ENCODE measurements at regions not wholly inside any gene's neighbourhood (a gene's known extent, or its start where the extent isn't known, plus 50 kb on each side); places are given as distances from the start of the nearest gene placed in this dataset.

DNA sequence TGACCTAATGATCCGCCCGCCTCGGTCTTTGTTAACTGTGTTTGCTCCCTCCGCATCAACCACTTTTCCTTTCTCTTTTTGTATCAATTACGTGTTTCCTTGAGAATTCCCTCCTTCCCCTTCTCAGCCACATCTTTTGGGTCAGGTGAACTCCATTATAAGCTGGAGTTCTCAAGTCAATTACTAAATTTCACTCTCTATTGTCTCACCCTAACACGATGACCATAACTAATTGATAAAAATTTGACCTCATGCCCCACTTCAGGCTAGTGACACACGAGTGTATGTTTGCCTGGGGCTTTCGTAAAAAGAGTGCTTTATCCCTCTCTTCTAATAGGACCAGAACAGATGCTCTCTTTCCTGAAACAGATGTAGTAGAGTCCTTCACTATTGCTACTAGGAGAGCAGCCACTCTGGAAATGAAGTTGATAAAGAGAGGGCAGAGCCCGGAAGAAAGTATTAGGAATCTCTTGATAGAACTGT lies 403.6 kb upstream of the ANXA10 start:
- Histone ChIP-seq H3K27me3 (ENCODE audit: insufficient read depth, low read length) (no peaks in the 10 kb centered on the region), H3K9me3 (ENCODE audit: insufficient read depth, low read depth, low read length) (no peaks in the 10 kb centered on the region), H3K4me1 (ENCODE audit: insufficient read depth, low read length) (no peaks in the 10 kb centered on the region), H3K36me3 (ENCODE audit: insufficient read depth, low read length) (no peaks in the 10 kb centered on the region), H3K27ac (ENCODE audit: low read depth, low read length) (no peak overlapping the region), H3K4me3 (ENCODE audit: low read length) (0 out of 2 replicates have a peak overlapping the region, but pooled peaks have one; percentile 22), H3K9ac (ENCODE audit: low read depth, low read length) (no peak overlapping the region)
- 96% methylated on average over 9 of the region's 9 CpGs for WGBS

DNA sequence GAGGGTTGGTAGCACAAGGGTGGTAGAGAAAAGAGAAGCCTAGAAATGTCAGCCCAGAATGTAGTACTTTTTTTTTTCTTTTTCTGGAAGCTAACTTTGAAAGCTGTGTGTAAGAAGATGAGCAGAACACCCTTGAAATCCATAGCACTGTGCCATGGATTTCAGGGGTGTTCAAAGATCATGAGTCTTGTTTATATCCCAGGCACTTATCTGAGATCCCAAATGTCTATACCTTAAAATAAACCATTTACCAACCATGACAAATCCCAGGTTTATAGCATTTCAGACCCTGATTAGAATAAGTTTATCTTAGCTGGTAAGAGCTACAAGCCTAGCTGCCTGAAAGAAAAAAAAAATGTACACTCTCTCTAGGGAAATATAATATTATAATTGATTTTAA lies 389.9 kb upstream of the ANXA10 start:
- no peaks in the 10 kb centered on the region for H3K27me3 ChIP-seq (ENCODE audit: insufficient read depth, low read length)
- H3K9ac ChIP-seq (ENCODE audit: low read depth, low read length) = no peak overlapping the region
- H3K27ac ChIP-seq (ENCODE audit: low read depth, low read length) = no peak overlapping the region
- H3K36me3 ChIP-seq (ENCODE audit: insufficient read depth, low read length) = no peaks in the 10 kb centered on the region
- no peaks in the 10 kb centered on the region for H3K9me3 ChIP-seq (ENCODE audit: insufficient read depth, low read depth, low read length)
- H3K4me1 ChIP-seq (ENCODE audit: insufficient read depth, low read length) = no peaks in the 10 kb centered on the region
- H3K4me3 ChIP-seq (ENCODE audit: low read length) = no peak overlapping the region

DNA sequence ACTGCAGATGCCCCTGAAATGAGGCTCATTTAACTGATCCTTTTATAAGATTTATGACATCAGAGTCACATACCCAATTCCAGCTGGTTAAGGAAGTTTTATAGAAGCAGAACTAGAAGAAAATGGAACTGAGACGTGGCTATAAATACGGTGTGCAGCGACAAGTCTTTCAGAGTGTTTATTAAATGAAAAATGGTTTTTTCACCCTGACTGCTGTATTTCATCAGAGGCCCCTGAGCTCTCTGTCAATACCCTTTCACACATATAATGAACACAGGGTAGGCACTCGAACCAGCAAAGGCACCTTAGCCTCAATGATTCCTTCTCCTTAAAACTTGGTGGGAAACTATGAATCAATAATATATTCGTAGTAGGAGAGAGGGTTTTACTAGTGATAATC lies 380.8 kb upstream of the ANXA10 start:
- Histone ChIP-seq H3K9me3 (ENCODE audit: insufficient read depth, low read depth, low read length) (no peaks in the 10 kb centered on the region), H3K36me3 (ENCODE audit: insufficient read depth, low read length) (no peaks in the 10 kb centered on the region), H3K27me3 (ENCODE audit: insufficient read depth, low read length) (no peaks in the 10 kb centered on the region), H3K27ac (ENCODE audit: low read depth, low read length) (no peak overlapping the region), H3K4me1 (ENCODE audit: insufficient read depth, low read length) (no peaks in the 10 kb centered on the region), H3K9ac (ENCODE audit: low read depth, low read length) (no peak overlapping the region), H3K4me3 (ENCODE audit: low read length) (no peak overlapping the region)
- 87% methylated on average over 5 of the region's 5 CpGs for WGBS

DNA sequence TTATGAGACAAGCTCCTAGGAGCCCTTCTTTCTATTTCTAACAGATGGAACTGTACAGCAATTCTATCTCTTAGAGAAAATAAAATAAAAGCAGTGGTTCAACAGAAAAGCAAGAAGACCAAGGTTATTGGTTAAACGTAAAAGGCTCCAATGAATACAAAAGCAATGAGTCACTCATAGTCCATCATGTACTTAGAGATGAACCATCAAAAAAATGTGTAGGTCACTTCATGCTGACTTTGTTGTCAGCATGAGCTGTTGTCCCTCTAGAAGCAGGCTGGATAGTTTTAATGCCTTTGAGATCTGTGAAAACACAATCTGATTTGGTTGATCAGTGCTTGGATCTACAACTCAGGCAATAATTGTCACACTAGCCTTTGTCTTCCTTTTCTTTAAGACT lies 378.6 kb upstream of the ANXA10 start:
- Histone ChIP-seq H3K36me3 (ENCODE audit: insufficient read depth, low read length) (no peaks in the 10 kb centered on the region), H3K9ac (ENCODE audit: low read depth, low read length) (no peak overlapping the region), H3K9me3 (ENCODE audit: insufficient read depth, low read depth, low read length) (no peaks in the 10 kb centered on the region), H3K27me3 (ENCODE audit: insufficient read depth, low read length) (no peaks in the 10 kb centered on the region), H3K4me3 (ENCODE audit: low read length) (no peak overlapping the region), H3K27ac (ENCODE audit: low read depth, low read length) (no peak overlapping the region), H3K4me1 (ENCODE audit: insufficient read depth, low read length) (no peaks in the 10 kb centered on the region)
- WGBS = 94% methylated on average over 1 of the region's 1 CpG

DNA sequence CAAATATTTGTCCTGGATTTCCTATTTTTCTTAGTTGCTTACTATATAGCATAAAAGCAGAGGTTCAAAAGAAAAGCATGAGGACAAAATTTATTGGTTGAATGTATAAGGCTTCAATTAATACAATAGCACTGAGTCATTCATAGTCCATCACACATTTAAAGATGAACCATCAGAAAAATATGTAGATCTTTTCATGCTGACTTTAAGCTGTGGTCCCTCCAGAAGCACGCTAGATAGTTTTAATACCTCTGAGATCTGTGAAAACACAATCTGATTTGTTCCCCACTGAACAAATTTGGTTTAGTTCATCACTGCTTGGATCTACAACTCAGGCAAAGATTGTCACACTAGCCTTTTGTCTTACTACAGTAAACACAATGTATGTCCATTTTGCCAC lies 377.2 kb upstream of the ANXA10 start:
- Histone ChIP-seq H3K9ac (ENCODE audit: low read depth, low read length) (no peak overlapping the region), H3K27ac (ENCODE audit: low read depth, low read length) (no peak overlapping the region), H3K4me3 (ENCODE audit: low read length) (no peak overlapping the region), H3K9me3 (ENCODE audit: insufficient read depth, low read depth, low read length) (no peaks in the 10 kb centered on the region), H3K4me1 (ENCODE audit: insufficient read depth, low read length) (no peaks in the 10 kb centered on the region), H3K36me3 (ENCODE audit: insufficient read depth, low read length) (no peaks in the 10 kb centered on the region), H3K27me3 (ENCODE audit: insufficient read depth, low read length) (no peaks in the 10 kb centered on the region)
- WGBS = 98% methylated on average over 1 of the region's 1 CpG

DNA sequence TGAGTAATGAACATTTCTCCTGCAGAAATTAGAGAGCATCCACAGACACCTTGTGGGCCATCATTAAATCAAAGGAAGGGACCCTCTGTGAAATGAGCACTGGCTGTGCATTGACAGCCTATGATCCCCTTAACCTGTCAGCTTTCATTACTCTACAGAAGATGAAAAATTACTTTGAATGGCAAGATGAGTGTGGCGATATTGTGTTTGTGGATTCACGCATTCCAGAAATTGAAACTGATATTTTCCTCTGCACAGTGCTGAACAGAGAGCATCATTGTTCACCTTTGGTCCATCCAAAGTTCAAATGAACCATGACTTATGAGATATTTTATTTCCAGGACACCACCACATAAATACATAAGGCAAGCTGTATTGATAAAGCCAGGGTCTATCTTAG lies 374.8 kb upstream of the ANXA10 start:
- H3K36me3 ChIP-seq (ENCODE audit: insufficient read depth, low read length) = no peaks in the 10 kb centered on the region
- 96% methylated on average over 2 of the region's 2 CpGs for WGBS
- no peak overlapping the region for H3K4me3 ChIP-seq (ENCODE audit: low read length)
- H3K9ac ChIP-seq (ENCODE audit: low read depth, low read length) = no peak overlapping the region
- H3K27ac ChIP-seq (ENCODE audit: low read depth, low read length) = no peak overlapping the region
- H3K4me1 ChIP-seq (ENCODE audit: insufficient read depth, low read length) = no peaks in the 10 kb centered on the region
- no peaks in the 10 kb centered on the region for H3K9me3 ChIP-seq (ENCODE audit: insufficient read depth, low read depth, low read length)
- H3K27me3 ChIP-seq (ENCODE audit: insufficient read depth, low read length) = no peaks in the 10 kb centered on the region

DNA sequence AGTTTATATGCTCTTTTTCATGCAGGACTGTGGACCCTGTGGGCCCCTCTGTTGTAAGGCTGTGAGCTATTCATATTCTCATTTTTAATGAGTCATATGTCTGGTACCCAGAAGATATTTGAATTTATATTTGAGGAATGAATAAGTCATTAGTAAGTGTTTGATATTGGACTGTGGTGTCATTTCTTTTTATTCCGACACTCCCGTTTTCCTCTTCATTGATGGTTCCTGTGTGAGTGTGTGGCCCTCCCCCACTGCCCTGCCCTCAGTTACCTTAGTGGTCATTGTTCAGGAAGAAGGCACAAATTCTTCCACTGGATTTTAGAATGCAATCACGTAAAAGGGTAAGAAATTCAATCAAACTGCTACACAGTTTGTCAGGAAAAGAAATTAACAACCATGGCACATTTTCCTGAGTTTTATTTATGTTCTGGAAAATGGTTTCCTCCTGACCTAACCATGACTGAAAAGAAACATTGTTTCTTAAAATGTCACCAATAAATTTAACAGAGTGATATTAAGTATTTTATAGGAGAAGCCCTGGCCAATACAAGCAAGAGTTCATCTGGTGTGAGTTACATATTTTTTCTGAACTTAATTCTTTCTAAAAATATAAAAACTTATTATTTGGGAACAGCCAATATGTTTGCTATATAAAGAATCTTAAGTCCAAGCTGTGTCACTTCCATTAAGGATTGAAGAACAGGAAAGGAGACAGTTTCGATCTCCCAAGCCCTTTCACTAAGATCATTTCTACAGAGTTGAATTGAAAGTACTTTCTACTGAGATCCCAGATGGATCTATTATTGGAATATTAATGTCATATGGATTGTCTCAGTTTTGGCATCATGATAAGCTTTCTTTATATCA lies 370.5 kb upstream of the ANXA10 start:
- H3K4me1 ChIP-seq (ENCODE audit: insufficient read depth, low read length) = no peaks in the 10 kb centered on the region
- no peak overlapping the region for H3K27ac ChIP-seq (ENCODE audit: low read depth, low read length)
- no peaks in the 10 kb centered on the region for H3K36me3 ChIP-seq (ENCODE audit: insufficient read depth, low read length)
- H3K9me3 ChIP-seq (ENCODE audit: insufficient read depth, low read depth, low read length) = no peaks in the 10 kb centered on the region
- H3K9ac ChIP-seq (ENCODE audit: low read depth, low read length) = no peak overlapping the region
- no peaks in the 10 kb centered on the region for H3K27me3 ChIP-seq (ENCODE audit: insufficient read depth, low read length)
- H3K4me3 ChIP-seq (ENCODE audit: low read length) = no peak overlapping the region
- WGBS = 98% methylated on average over 4 of the region's 4 CpGs

DNA sequence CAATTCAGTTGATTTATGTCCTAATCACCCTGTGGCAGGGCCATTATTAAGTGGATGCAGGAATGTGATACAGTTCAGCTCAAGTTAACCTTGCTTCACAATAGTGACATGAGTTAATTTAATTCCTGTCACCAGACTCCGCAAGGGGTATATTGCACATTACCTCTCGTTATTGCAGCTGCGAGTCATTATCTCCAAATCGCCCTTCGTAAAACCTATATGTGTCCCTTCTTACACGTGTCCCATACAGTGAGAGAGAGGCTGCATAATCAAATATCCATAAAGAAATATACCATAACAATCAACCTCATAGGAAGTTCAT lies 369.9 kb upstream of the ANXA10 start:
- Histone ChIP-seq H3K4me1 (ENCODE audit: insufficient read depth, low read length) (no peaks in the 10 kb centered on the region), H3K9me3 (ENCODE audit: insufficient read depth, low read depth, low read length) (no peaks in the 10 kb centered on the region), H3K27ac (ENCODE audit: low read depth, low read length) (no peak overlapping the region), H3K4me3 (ENCODE audit: low read length) (no peak overlapping the region), H3K27me3 (ENCODE audit: insufficient read depth, low read length) (no peaks in the 10 kb centered on the region), H3K36me3 (ENCODE audit: insufficient read depth, low read length) (no peaks in the 10 kb centered on the region), H3K9ac (ENCODE audit: low read depth, low read length) (no peak overlapping the region)
- WGBS = 95% methylated on average over 6 of the region's 6 CpGs

DNA sequence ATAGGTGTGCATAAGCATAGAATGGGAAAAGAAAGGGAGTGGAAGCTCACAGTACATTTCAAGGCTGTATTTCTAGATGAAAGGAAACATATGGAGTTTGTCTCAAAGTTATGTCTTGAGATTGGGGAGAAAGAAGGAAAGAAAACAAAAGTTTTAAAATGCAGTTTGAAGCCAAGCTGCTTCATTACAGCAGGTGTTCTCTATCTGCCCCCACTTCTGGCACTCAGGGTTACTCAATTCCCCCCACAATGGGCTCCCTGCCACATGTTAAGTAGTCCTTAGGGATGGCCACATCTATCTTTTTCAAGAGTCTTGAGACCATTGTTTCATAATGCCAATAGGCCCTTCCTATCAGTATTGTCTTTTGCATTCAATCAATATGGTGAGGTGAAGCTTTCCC lies 367.4 kb upstream of the ANXA10 start:
- Histone ChIP-seq H3K36me3 (ENCODE audit: insufficient read depth, low read length) (no peaks in the 10 kb centered on the region), H3K27me3 (ENCODE audit: insufficient read depth, low read length) (no peaks in the 10 kb centered on the region), H3K9ac (ENCODE audit: low read depth, low read length) (no peak overlapping the region), H3K4me3 (ENCODE audit: low read length) (no peak overlapping the region), H3K27ac (ENCODE audit: low read depth, low read length) (no peak overlapping the region), H3K4me1 (ENCODE audit: insufficient read depth, low read length) (no peaks in the 10 kb centered on the region), H3K9me3 (ENCODE audit: insufficient read depth, low read depth, low read length) (peaks cover 14% of the 10 kb centered on the region; the same call in 1 of the 2 replicates)

DNA sequence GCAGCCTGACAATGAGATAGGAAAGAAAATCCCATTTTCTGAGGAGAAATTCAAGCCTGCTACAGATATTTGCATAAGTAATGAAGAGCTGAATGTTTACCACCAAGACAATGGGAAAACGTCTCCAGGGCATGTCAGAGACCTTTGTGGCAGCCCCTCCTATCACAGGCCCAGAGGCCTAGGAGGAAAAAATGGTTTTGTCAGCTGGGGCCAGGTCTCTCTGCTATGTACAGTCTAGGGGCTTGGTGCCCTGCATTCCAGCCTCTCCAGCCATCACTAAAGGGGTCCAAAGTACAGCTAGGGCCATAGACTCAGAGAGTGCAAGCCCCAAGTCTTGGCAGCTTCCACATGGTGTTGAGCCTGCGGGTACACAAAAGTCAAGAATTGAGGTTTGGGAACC lies 361.6 kb upstream of the ANXA10 start:
- Histone ChIP-seq H3K9ac (ENCODE audit: low read depth, low read length) (no peak overlapping the region), H3K27me3 (ENCODE audit: insufficient read depth, low read length) (no peaks in the 10 kb centered on the region), H3K36me3 (ENCODE audit: insufficient read depth, low read length) (no peaks in the 10 kb centered on the region), H3K4me3 (ENCODE audit: low read length) (no peak overlapping the region), H3K9me3 (ENCODE audit: insufficient read depth, low read depth, low read length) (peaks cover 34% of the 10 kb centered on the region), H3K4me1 (ENCODE audit: insufficient read depth, low read length) (no peaks in the 10 kb centered on the region), H3K27ac (ENCODE audit: low read depth, low read length) (no peak overlapping the region)
- 83% methylated on average over 2 of the region's 2 CpGs for WGBS

DNA sequence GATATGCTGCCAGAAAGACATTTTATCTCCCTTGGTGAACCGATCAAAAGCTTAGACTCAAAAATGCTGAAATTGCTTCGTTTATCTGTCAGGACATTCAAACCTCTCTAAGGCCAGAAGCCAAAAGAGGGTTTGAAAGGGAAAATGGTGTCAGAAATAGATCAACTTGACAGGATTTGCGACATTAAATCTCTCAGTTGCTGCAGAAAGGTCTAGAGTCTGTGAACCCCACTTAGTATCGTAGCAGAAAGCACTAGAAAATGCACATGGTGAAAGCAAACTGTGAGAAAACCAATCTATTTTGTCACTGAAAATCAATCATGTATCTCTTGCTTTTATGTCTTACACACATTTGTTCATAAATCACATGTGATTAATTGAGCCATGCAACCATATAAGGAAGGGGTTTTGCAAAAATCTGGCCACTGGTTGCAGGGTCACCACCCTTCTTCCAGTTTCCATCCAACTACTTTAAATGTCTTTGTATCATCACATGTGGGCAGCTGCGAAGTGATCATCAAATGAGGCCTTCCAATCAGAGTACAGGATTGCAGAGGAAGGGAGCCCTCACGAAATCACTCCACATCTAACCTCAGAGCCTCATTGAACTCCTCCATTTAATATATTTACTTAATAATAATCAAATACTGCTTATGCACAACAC lies 347.2 kb upstream of the ANXA10 start:
- Histone ChIP-seq H3K9ac (ENCODE audit: low read depth, low read length) (no peak overlapping the region), H3K27ac (ENCODE audit: low read depth, low read length) (no peak overlapping the region), H3K4me1 (ENCODE audit: insufficient read depth, low read length) (no peaks in the 10 kb centered on the region), H3K36me3 (ENCODE audit: insufficient read depth, low read length) (no peaks in the 10 kb centered on the region), H3K27me3 (ENCODE audit: insufficient read depth, low read length) (no peaks in the 10 kb centered on the region), H3K4me3 (ENCODE audit: low read length) (no peak overlapping the region), H3K9me3 (ENCODE audit: insufficient read depth, low read depth, low read length) (no peaks in the 10 kb centered on the region)
- WGBS = 89% methylated on average over 6 of the region's 6 CpGs
